GM23338 (cell line): ENCODE measurements at regions not wholly inside any gene's neighbourhood (a gene's known extent, or its start where the extent isn't known, plus 50 kb on each side); places are given as distances from the start of the nearest gene placed in this dataset.

Experiments
- ATAC-seq: fragments of 200-7000 bp; cut with Tn5 transposase; 3 replicates; pipeline ENCODE4 v1.9.1; 2020
- DNase-seq: peaks from one replicate; pipeline ENCODE4 v3.0.0-alpha.2; 2015; ENCODE audit warnings: low spot score
- H2AFZ ChIP-seq: fragments of 200-600 bp; sonication (generic); 2 replicates; pipeline ENCODE4 v1.8.0; 2016; ENCODE audit warnings: antibody characterized with exemption, mild to moderate bottlenecking, moderate library complexity
- H3F3A ChIP-seq: fragments of 200-600 bp; sonication (generic); replicated peaks from 2 replicates; pipeline ENCODE4 v1.8.0; 2017; ENCODE audit warnings: antibody characterized with exemption, mixed run types, low read depth
- H3K27ac ChIP-seq: fragments of 200-600 bp; sonication (generic); 2 replicates; pipeline ENCODE4 v1.6.1; 2016; ENCODE audit warnings: low read depth
- H3K27me3 ChIP-seq: fragments of 200-600 bp; sonication (generic); 2 replicates; pipeline ENCODE4 v1.8.0; 2016; ENCODE audit warnings: mild to moderate bottlenecking, mixed run types, moderate library complexity; ENCODE audit not compliant: insufficient read depth
- H3K36me3 ChIP-seq: fragments of 200-600 bp; sonication (generic); 2 replicates; pipeline ENCODE4 v1.8.0; 2016; ENCODE audit warnings: mild to moderate bottlenecking; ENCODE audit not compliant: insufficient read depth
- H3K4me1 ChIP-seq: fragments of 200-600 bp; sonication (generic); 2 replicates; pipeline ENCODE4 v1.8.0; 2016; ENCODE audit warnings: mild to moderate bottlenecking, moderate library complexity; ENCODE audit not compliant: insufficient read depth
- H3K4me2 ChIP-seq: fragments of 200-600 bp; sonication (generic); 2 replicates; pipeline ENCODE4 v1.7.1; 2017; ENCODE audit warnings: mixed run types
- H3K4me3 ChIP-seq: fragments of 200-600 bp; sonication (generic); 2 replicates; pipeline ENCODE4 v1.6.1; 2016; ENCODE audit warnings: mixed run types
- H3K79me2 ChIP-seq: fragments of 200-600 bp; sonication (generic); replicated peaks from 2 replicates; pipeline ENCODE4 v1.8.0; 2017; ENCODE audit warnings: mild to moderate bottlenecking; ENCODE audit not compliant: insufficient read depth
- H3K9me2 ChIP-seq: fragments of 200-600 bp; sonication (generic); 2 replicates; pipeline ENCODE4 v1.8.0; 2017; ENCODE audit not compliant: insufficient read depth
- H4K20me1 ChIP-seq: fragments of 200-600 bp; sonication (generic); replicated peaks from 2 replicates; pipeline ENCODE4 v1.8.0; 2017; ENCODE audit warnings: mild to moderate bottlenecking; ENCODE audit not compliant: insufficient read depth
- H3K27ac Mint-ChIP-seq: 2 replicates; pipeline ENCODE4 v1.8.0; 2020; ENCODE audit warnings: inconsistent platforms, mild to moderate bottlenecking, moderate library complexity, mixed read lengths
- H3K27me3 Mint-ChIP-seq: 3 replicates; pipeline ENCODE4 v1.8.0; 2022; ENCODE audit warnings: low read depth, mild to moderate bottlenecking, moderate library complexity, mixed read lengths, inconsistent platforms; ENCODE audit not compliant: insufficient read depth, poor library complexity
- H3K36me3 Mint-ChIP-seq: 3 replicates; pipeline ENCODE4 v1.8.0; 2021; ENCODE audit warnings: low read depth, mild to moderate bottlenecking, inconsistent platforms, moderate library complexity, mixed read lengths
- H3K4me1 Mint-ChIP-seq: 3 replicates; pipeline ENCODE4 v1.8.0; 2020; ENCODE audit warnings: mild to moderate bottlenecking, inconsistent platforms, mixed read lengths
- H3K4me3 Mint-ChIP-seq: 3 replicates; pipeline ENCODE4 v1.8.0; 2021; ENCODE audit warnings: moderate library complexity, mild to moderate bottlenecking, inconsistent platforms, mixed read lengths
- H3K9me3 Mint-ChIP-seq: 3 replicates; pipeline ENCODE4 v1.8.0; 2020; ENCODE audit warnings: moderate library complexity, mild to moderate bottlenecking, inconsistent platforms, mixed read lengths
- CREB1 ChIP-seq: fragments of 250-450 bp; sonication (Bioruptor Pico); IDR thresholded peaks from 2 replicates; pipeline ENCODE4 v1.5.0; 2020; ENCODE audit warnings: low read depth, mild to moderate bottlenecking, moderate library complexity
- EZH2 ChIP-seq: fragments of 200-600 bp; sonication (generic); IDR thresholded peaks from one replicate; pipeline ENCODE4 v1.8.0; 2017; ENCODE audit warnings: antibody characterized with exemption, mild to moderate bottlenecking, low read depth; ENCODE audit not compliant: unreplicated experiment
- EZH2phosphoT487 ChIP-seq: fragments of 200-600 bp; sonication (generic); IDR thresholded peaks from one replicate; pipeline ENCODE4 v1.8.1; 2018; ENCODE audit warnings: antibody characterized with exemption; ENCODE audit not compliant: unreplicated experiment
- JUNB ChIP-seq: IDR thresholded peaks from one replicate; pipeline ENCODE4 v1.6.1; 2016; ENCODE audit warnings: antibody characterized with exemption; ENCODE audit not compliant: unreplicated experiment
- NANOG ChIP-seq: IDR thresholded peaks from 2 replicates; pipeline ENCODE4 v1.6.1; 2016; ENCODE audit warnings: antibody characterized with exemption, borderline replicate concordance
- POLR2AphosphoS5 ChIP-seq: IDR thresholded peaks from 2 replicates; pipeline ENCODE4 v1.6.1; 2016; ENCODE audit warnings: antibody characterized with exemption, low read depth
- STAT1 ChIP-seq: IDR thresholded peaks from one replicate; pipeline ENCODE4 v1.6.1; 2016; ENCODE audit warnings: antibody characterized with exemption; ENCODE audit not compliant: unreplicated experiment
- ZNF114 ChIP-seq: fragments of 250-450 bp; sonication (Bioruptor Pico); IDR thresholded peaks from 2 replicates; pipeline ENCODE4 v1.5.0; 2020; ENCODE audit warnings: mild to moderate bottlenecking, moderate library complexity
- ZNF331 ChIP-seq: fragments of 250-450 bp; sonication (Bioruptor Pico); IDR thresholded peaks from 2 replicates; pipeline ENCODE4 v1.5.0; 2020; ENCODE audit warnings: low read depth, mild to moderate bottlenecking, moderate library complexity
- TF ChIP-seq, protein P1 (sequence below): IDR thresholded peaks from 2 replicates; pipeline ENCODE4 v1.6.1; 2016; ENCODE audit warnings: antibody characterized with exemption
- TF ChIP-seq, protein P2 (sequence below), 2 experiments: fragments of 200-600 bp in 1 of 2; sonication (generic) in 1 of 2; conservative IDR thresholded peaks; 2 replicates each; pipeline versions ENCODE4 v1.5.1 to v1.6.1; 2016 to 2017; ENCODE audit warnings: antibody characterized with exemption in 2 of 2, low read depth in 2 of 2, mild to moderate bottlenecking in 2 of 2, moderate library complexity in 1 of 2
- TF ChIP-seq, protein P3 (sequence below): IDR thresholded peaks from one replicate; pipeline ENCODE4 v1.6.1; 2018; ENCODE audit warnings: antibody characterized with exemption; ENCODE audit not compliant: unreplicated experiment

DNA sequence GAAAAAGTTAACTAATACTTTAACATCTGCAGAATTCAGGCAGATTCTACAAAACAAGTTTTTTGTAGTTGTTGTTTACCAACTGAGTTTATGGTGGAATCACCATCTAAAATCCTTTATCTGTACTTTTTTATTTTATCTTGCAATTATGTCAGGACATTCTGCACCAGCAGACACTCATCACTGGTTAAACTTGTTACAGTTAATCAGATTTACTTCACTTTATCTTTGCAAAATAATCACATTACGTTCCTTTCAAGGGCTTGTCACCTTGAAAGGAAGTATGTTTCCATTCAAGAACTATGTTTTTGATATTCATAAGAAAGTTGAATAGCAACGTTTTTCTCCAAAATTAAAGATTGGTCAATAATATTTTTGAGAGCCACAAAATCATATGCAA lies 796.6 kb upstream of the ROBO1 start:
- Histone ChIP-seq H3K4me3 (no peak overlapping the region), H4K20me1 (no peaks in the 10 kb centered on the region), H3K4me2 (no peak overlapping the region), H2AFZ (no peak overlapping the region), H3K27ac (no peak overlapping the region), H3K79me2 (no peaks in the 10 kb centered on the region), H3F3A (no peaks in the 10 kb centered on the region), H3K9me2 (0 out of 2 replicates have a peak, but pooled peaks cover 1% of the 10 kb centered on the region), H3K36me3 (no peaks in the 10 kb centered on the region), H3K27me3 (no peaks in the 10 kb centered on the region), H3K4me1 (no peaks in the 10 kb centered on the region)
- Mint-ChIP-seq H3K27ac (no peak overlapping the region), H3K4me1 (no peaks in the 10 kb centered on the region), H3K9me3 (no peaks in the 10 kb centered on the region), H3K27me3 (no peaks in the 10 kb centered on the region), H3K4me3 (no peak overlapping the region), H3K36me3 (no peaks in the 10 kb centered on the region)
- no peak for ATAC-seq
- DNase-seq, result no peak
- no peak for TF ChIP-seq ZNF331 (CRISPR knock-in tag)
- no peak for TF ChIP-seq STAT1
- TF ChIP-seq ZNF114, result no peak
- TF ChIP-seq POLR2AphosphoS5, result no peak
- TF ChIP-seq JUNB, result no peak
- TF ChIP-seq, protein P1, sequence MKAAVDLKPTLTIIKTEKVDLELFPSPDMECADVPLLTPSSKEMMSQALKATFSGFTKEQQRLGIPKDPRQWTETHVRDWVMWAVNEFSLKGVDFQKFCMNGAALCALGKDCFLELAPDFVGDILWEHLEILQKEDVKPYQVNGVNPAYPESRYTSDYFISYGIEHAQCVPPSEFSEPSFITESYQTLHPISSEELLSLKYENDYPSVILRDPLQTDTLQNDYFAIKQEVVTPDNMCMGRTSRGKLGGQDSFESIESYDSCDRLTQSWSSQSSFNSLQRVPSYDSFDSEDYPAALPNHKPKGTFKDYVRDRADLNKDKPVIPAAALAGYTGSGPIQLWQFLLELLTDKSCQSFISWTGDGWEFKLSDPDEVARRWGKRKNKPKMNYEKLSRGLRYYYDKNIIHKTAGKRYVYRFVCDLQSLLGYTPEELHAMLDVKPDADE, result no peak
- TF ChIP-seq CREB1, result no peak
- TF ChIP-seq NANOG, result no peak
- TF ChIP-seq, protein P2, sequence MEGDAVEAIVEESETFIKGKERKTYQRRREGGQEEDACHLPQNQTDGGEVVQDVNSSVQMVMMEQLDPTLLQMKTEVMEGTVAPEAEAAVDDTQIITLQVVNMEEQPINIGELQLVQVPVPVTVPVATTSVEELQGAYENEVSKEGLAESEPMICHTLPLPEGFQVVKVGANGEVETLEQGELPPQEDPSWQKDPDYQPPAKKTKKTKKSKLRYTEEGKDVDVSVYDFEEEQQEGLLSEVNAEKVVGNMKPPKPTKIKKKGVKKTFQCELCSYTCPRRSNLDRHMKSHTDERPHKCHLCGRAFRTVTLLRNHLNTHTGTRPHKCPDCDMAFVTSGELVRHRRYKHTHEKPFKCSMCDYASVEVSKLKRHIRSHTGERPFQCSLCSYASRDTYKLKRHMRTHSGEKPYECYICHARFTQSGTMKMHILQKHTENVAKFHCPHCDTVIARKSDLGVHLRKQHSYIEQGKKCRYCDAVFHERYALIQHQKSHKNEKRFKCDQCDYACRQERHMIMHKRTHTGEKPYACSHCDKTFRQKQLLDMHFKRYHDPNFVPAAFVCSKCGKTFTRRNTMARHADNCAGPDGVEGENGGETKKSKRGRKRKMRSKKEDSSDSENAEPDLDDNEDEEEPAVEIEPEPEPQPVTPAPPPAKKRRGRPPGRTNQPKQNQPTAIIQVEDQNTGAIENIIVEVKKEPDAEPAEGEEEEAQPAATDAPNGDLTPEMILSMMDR (conservative IDR thresholded peaks at IDR 0.05; ENCODE audit: low read depth in 2 of 2), result no peak
- no peak for TF ChIP-seq EZH2
- TF ChIP-seq, protein P3, sequence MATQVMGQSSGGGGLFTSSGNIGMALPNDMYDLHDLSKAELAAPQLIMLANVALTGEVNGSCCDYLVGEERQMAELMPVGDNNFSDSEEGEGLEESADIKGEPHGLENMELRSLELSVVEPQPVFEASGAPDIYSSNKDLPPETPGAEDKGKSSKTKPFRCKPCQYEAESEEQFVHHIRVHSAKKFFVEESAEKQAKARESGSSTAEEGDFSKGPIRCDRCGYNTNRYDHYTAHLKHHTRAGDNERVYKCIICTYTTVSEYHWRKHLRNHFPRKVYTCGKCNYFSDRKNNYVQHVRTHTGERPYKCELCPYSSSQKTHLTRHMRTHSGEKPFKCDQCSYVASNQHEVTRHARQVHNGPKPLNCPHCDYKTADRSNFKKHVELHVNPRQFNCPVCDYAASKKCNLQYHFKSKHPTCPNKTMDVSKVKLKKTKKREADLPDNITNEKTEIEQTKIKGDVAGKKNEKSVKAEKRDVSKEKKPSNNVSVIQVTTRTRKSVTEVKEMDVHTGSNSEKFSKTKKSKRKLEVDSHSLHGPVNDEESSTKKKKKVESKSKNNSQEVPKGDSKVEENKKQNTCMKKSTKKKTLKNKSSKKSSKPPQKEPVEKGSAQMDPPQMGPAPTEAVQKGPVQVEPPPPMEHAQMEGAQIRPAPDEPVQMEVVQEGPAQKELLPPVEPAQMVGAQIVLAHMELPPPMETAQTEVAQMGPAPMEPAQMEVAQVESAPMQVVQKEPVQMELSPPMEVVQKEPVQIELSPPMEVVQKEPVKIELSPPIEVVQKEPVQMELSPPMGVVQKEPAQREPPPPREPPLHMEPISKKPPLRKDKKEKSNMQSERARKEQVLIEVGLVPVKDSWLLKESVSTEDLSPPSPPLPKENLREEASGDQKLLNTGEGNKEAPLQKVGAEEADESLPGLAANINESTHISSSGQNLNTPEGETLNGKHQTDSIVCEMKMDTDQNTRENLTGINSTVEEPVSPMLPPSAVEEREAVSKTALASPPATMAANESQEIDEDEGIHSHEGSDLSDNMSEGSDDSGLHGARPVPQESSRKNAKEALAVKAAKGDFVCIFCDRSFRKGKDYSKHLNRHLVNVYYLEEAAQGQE, result no peak
- TF ChIP-seq EZH2phosphoT487, result no peak
